Vagina (tissue), 2 donors: ENCODE measurements at regions not wholly inside any gene's neighbourhood (a gene's known extent, or its start where the extent isn't known, plus 50 kb on each side); places are given as distances from the start of the nearest gene placed in this dataset.
"Not testable (repeated sequence)": the region's sequence is repeated elsewhere in the genome, so short reads cannot be mapped to it uniquely, and the experiment has no call there.

Experiments
- DNase-seq, 2 donors: peaks; one replicate each; pipeline ENCODE4 v3.0.0-alpha.2; 2017; ENCODE audit errors: extremely low spot score in 2 of 2
- H3K27ac ChIP-seq: fragments of 200-600 bp; sonication (generic); one replicate; pipeline ENCODE4 v1.5.1; 2019
- H3K27me3 ChIP-seq: fragments of 200-600 bp; sonication (generic); one replicate; pipeline ENCODE4 v1.5.1; 2019
- H3K36me3 ChIP-seq, 2 donors: fragments of 200-600 bp; sonication (generic); one replicate each; pipeline ENCODE4 v1.5.1; 2017 to 2019
- H3K4me1 ChIP-seq: fragments of 200-600 bp; sonication (generic); one replicate; pipeline ENCODE4 v1.5.1; 2019
- H3K4me3 ChIP-seq, 2 donors: fragments of 200-600 bp; sonication (generic); 1 replicate in 1 of 2; 2 replicates in 1 of 2; pipeline ENCODE4 v1.5.1; 2016 to 2019
- H3K9me3 ChIP-seq: fragments of 200-600 bp; sonication (generic); one replicate; pipeline ENCODE4 v1.5.1; 2019
- POLR2A ChIP-seq, 2 donors: fragments of 450-650 bp; IDR thresholded peaks; one replicate each; pipeline ENCODE4 v1.6.1; 2017; ENCODE audit warnings: antibody characterized with exemption in 2 of 2, mild to moderate bottlenecking in 2 of 2, moderate library complexity in 2 of 2
- POLR2AphosphoS5 ChIP-seq, 2 donors: sonication (generic); formaldehyde crosslinking; IDR thresholded peaks; one replicate each; pipeline ENCODE4 v1.9.0; 2017; ENCODE audit warnings: antibody characterized with exemption in 2 of 2, mild to moderate bottlenecking in 2 of 2, low read depth in 1 of 2; ENCODE audit not compliant: insufficient read depth in 1 of 2
- intact Hi-C: fragments of 100-400 bp; cut with DNase I; formaldehyde crosslinking; loops from one replicate; pipeline ENCODE4 v1.15.1; 2023
- TF ChIP-seq, protein P1 (sequence below), 3 experiments: fragments of 450-650 bp in 2 of 3; fragments of 200-600 bp in 1 of 3; sonication (generic) in 1 of 3; IDR thresholded peaks; one replicate each; pipeline ENCODE4 v1.5.1; 2017 to 2019; ENCODE audit warnings: antibody characterized with exemption in 3 of 3, mild to moderate bottlenecking in 2 of 3, moderate library complexity in 2 of 3

DNA sequence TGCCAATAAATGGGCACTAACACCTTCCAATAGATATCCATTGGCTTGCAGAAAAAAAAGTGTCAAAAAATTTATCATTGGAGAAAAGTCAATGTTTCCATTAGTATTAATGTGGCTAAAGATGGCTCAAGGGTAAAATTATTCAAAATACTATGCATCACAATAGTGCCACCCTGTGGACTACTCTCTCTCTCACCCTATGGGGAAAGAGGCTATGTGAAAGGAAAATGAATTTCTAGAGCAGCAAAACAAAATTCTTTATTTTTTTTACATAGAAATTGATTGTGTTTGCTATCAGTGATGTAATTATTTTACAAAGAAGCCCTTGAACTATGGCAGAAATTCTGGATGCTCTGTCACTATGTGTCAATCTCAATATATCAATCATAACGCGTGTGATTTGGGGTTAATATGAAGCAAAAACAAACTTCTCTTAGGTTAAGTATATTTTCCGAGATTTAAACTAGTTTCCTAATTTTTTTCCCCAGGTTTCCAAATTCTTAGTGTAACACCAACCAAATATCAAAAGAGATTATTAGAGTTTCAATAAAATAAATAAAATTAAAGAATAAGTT lies 193.9 kb downstream of the USP22 start:
- peaks cover 17% of the 10 kb centered on the region for H3K4me1 ChIP-seq
- H3K27me3 ChIP-seq, H3K36me3 ChIP-seq, DNase-seq, intact Hi-C loops, H3K27ac ChIP-seq, H3K9me3 ChIP-seq, H3K4me3 ChIP-seq: not testable (repeated sequence)

DNA sequence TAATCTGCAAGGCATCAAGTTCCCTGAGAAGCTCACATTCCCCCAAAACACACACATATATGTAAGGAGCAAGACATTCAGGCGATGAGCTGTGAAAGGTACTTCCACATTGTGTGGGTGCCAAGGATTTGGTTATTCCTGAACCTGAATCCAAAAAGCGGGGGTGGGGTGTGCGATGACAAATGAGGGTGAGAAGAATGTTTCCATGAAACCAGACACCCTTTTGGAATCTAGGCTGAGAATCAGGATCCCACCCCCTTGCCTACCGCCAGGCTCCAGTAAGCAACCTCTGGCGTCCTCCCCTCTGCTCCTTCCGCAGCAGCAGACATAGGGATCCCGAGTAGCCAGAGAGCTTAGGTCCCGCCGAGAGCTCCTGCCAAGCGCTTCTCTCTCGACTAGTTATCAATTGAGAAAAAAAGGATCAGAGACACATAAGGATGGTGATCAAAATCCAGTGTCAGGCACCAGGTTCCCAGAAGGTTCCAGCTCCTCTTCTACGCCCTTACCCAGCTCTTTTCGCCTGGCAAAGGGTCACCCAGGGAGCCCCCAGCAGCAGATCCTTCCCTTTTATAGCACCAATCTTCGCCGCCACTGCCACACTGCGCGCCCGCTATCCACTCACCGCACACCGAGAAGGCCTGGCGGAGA lies 191.1 kb downstream of the USP22 start:
- Histone ChIP-seq H3K4me1 (peaks cover 17% of the 10 kb centered on the region), H3K4me3 (peak overlapping the region; percentile 22 to 24)
- DNase-seq, result not testable (repeated sequence)

DNA sequence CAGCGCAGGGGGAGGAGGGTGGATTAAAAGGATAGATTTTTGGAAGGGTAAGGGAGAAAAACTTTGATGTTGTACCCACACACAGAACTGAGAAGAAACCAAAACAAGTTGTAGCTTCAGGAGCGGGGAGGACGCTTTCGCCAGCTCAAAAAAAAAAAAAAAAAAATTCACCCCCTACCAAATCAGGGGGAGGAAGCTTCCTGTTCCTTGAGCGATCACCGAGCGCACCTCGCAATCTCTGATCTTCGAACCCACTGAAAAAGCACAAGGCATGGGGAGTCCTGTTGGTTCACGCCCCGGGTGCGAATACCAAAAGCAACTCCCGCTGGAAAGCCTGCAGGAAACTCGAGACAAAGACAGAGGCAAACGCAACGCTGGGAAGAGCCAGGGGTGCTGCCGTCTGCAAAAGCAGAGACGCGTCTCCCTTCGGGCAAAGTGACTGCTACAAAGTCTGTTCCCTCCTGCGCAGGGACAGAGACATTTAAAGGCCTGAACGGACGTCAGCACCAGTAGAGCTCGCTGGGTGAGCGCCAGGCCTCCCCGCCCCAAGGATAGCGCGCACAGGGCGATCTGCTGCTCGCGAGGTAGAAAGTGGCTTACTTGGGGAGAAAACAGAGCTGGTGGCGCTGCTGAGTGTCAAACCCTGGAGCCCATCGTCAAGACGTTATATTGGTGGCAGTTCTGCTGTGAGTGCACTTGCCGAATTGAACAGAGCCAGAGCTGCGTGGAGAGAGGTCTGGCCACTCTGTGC lies 190.4 kb downstream of the USP22 start:
- Histone ChIP-seq H3K4me3 (peak overlapping the region; percentile 22 to 24), H3K4me1 (peaks cover 17% of the 10 kb centered on the region), H3K9me3 (no peaks in the 10 kb centered on the region), H3K27ac (no peak overlapping the region), H3K27me3 (no peaks in the 10 kb centered on the region), H3K36me3 (no peaks in the 10 kb centered on the region)
- TF ChIP-seq, protein P1, sequence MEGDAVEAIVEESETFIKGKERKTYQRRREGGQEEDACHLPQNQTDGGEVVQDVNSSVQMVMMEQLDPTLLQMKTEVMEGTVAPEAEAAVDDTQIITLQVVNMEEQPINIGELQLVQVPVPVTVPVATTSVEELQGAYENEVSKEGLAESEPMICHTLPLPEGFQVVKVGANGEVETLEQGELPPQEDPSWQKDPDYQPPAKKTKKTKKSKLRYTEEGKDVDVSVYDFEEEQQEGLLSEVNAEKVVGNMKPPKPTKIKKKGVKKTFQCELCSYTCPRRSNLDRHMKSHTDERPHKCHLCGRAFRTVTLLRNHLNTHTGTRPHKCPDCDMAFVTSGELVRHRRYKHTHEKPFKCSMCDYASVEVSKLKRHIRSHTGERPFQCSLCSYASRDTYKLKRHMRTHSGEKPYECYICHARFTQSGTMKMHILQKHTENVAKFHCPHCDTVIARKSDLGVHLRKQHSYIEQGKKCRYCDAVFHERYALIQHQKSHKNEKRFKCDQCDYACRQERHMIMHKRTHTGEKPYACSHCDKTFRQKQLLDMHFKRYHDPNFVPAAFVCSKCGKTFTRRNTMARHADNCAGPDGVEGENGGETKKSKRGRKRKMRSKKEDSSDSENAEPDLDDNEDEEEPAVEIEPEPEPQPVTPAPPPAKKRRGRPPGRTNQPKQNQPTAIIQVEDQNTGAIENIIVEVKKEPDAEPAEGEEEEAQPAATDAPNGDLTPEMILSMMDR (IDR thresholded peaks at IDR 0.05), result no peak
- TF ChIP-seq POLR2AphosphoS5 (IDR thresholded peaks at IDR 0.05; ENCODE audit: insufficient read depth in 1 of 2, low read depth in 1 of 2) (no peak), POLR2A (IDR thresholded peaks at IDR 0.05) (no peak)
- DNase-seq, result no peak
- intact Hi-C loops, result no loop called here

More for the DNA sequence above, 191.1 kb downstream of the USP22 start:
- H3K27ac ChIP-seq, H3K27me3 ChIP-seq, intact Hi-C loops, H3K36me3 ChIP-seq, H3K9me3 ChIP-seq: not testable (repeated sequence)

DNA sequence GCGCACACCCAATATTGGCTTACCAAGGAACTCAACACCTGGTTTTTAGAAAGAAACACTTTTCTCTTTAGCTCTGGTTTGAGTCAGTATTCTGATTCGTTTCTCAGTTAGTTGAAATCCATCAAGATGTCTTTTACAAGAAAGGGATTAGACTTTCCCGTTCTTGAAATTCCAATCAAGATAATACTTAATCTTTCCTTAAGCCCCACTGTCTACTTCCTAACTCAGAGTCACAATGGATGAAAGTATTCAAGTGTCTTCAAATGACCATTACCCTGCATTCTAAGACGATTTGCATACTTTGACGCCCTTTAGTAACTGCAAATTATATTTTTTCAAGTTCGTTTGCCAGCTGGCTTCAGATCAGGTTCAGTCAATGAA lies 189.8 kb downstream of the USP22 start:
- H3K4me1 ChIP-seq, result peaks cover 17% of the 10 kb centered on the region
- H3K4me3 ChIP-seq, result peak overlapping the region in 1 of 2 donors; percentile 22
- H3K9me3 ChIP-seq, result no peaks in the 10 kb centered on the region
- no peaks in the 10 kb centered on the region for H3K36me3 ChIP-seq
- TF ChIP-seq, protein P1 (IDR thresholded peaks at IDR 0.05), result no peak
- TF ChIP-seq POLR2AphosphoS5 (IDR thresholded peaks at IDR 0.05; ENCODE audit: insufficient read depth in 1 of 2, low read depth in 1 of 2) (no peak), POLR2A (IDR thresholded peaks at IDR 0.05) (no peak)
- DNase-seq, result no peak
- intact Hi-C loops, result no loop called here
- no peaks in the 10 kb centered on the region for H3K27me3 ChIP-seq
- H3K27ac ChIP-seq, result no peak overlapping the region

DNA sequence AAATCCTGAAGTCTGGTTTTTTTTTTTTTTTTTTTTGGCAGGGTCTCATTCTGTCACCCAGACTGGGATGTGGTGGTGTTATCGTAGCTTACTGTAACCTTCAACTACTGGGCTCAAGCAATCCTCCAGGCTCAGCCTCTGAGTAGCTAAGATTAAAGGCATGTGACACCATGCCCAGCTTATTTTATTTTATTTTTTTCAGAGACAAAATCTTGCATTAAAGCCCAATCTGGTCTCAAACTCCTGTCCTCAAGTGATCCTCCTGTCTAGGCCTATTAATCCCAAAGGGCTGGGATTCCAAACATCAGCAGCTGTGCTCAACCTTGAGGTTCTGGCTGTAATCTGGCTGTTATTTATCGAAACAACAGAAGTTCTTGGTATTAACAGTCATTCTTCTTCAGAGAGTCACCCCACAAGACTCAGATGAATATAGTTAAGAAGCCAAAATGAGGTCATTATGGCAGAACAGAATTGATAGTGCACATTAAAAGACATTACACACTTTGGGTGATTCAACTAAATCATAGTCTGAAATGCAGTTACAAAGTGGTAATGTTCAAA lies 186.8 kb downstream of the USP22 start:
- H3K27me3 ChIP-seq, intact Hi-C loops, DNase-seq, H3K36me3 ChIP-seq, H3K4me3 ChIP-seq, H3K27ac ChIP-seq, H3K9me3 ChIP-seq: not testable (repeated sequence)
- peaks cover 17% of the 10 kb centered on the region for H3K4me1 ChIP-seq

DNA sequence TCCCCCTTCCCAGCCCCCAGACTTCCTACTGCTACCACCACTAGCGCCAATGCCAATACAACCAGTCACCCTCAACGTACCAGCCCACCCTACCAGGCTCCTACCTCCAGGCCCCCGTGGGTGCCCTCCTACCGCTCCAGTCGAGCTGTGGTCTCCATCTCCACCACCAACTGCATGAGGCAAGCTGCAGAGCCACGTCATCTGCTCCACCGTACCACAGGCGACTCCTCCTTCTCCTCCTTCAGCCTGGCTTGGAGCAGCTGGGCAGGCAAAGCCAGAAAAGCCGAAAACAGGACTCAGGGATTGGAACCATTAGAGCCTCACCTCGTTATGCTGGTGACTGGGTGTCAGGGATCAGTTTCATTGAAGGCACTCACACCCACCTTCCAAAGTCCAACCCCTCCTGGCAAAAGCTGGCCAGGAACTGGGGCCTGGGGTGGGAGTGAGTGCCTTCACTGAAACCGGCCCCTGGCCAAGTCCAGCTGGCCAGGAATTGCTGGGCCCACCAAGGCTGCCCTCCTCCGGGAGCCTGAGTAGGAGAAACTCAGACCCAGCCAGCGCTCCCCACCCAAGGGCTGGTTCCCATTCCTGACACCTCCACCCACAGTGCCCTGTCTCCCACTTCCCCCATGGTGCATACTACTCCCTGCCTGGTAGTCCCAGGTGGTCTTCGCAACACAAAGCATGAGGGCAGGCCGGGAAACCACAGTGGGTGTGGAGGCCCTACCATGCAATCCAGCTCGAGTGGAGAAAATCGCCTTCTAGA lies 176.2 kb downstream of the USP22 start:
- not testable (repeated sequence) for H3K27me3 ChIP-seq, H3K4me3 ChIP-seq, H3K36me3 ChIP-seq, H3K4me1 ChIP-seq, H3K27ac ChIP-seq, DNase-seq, H3K9me3 ChIP-seq
- intact Hi-C loops, result loop anchor here (5.0 kb wide), 1 partner anchor 231 kb away; no protein-coding TSS in a partner anchor

DNA sequence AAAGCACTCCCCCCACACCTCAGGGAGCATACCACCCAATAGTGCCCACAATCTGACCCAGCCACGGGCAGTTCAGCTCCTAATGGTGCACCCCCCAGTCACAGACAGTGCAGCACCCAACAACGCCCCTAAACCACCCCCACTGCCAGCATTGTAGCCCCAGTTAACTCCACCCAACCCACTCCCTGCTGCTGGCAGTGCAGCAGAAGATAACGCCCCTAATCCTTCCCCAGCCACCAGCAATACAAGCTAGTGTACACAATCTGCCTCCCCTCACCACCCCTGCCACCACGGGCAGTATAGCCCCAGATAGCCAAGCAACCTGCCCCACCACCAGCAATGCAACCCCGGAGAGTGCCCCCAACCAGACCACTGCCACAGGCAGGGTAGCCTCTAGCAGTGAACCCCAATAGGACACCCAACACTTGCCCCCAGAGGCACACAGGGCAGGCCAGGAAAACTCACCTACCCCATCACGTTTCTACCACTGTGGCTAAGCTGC lies 175.3 kb downstream of the USP22 start:
- not testable (repeated sequence) for H3K9me3 ChIP-seq, H3K4me1 ChIP-seq, H3K27ac ChIP-seq, H3K27me3 ChIP-seq, H3K36me3 ChIP-seq, DNase-seq, H3K4me3 ChIP-seq
- intact Hi-C loops, result loop anchor here (5.0 kb wide), 1 partner anchor 230 kb away; no protein-coding TSS in a partner anchor

DNA sequence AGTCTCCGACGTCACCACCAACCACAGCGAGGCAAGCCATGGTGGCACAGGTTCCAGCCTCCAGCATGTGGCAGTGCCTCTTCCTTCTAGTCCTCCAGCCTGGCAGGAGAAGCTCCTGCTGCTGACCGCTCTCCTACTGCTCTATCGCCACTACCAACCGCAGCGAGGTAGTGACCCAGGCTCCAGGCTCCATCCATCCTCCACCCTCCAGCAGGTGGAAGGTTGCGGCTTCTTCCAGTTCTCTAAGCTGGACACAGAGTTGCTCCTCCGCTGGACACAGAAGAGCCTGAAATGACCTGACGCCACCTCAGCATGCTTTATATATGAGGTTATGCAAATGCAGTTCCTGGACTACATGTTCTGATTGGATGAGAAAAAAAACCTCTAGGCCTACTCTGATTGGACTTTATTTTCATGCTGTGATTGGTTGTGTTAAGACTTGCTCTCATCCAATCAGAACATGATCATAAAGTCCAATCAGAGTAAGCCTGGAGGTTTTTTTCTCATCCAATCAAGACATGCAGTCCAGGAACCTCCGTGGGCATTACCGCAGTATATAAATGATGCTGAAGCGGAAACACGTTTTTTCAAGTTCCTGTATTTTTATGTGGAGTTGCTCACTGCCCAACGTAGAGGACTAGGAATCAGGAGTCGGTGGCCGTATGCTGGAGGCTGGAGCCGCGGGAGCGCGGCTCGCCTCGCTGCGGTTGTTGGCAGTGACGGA lies 174.7 kb downstream of the USP22 start:
- not testable (repeated sequence) for H3K4me3 ChIP-seq, H3K27ac ChIP-seq, H3K4me1 ChIP-seq, H3K27me3 ChIP-seq, DNase-seq, H3K36me3 ChIP-seq, H3K9me3 ChIP-seq
- intact Hi-C loops, result loop anchor here (5.0 kb wide), 1 partner anchor 229 kb away; no protein-coding TSS in a partner anchor

DNA sequence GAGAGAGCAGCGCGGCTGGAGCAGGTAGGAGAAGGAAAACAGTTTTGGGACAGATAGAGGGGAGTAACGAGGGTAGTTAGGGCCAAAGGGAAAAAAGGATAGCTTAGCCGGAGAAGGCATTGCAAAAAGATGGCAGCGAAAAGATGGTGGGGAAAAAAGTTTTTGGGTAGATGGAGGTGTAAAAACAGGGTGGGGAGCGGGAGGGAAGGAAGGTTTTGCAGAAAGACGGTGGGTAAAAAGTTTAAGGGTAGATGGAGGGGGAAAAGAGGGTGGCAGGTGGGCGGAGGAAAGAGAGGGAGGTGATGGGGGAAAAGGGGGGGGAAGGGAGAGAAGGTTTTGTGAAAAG lies 174.2 kb downstream of the USP22 start:
- H3K9me3 ChIP-seq, H3K27me3 ChIP-seq, DNase-seq, H3K27ac ChIP-seq, H3K4me1 ChIP-seq, H3K36me3 ChIP-seq, H3K4me3 ChIP-seq: not testable (repeated sequence)
- intact Hi-C loops, result loop anchor here (5.0 kb wide), 1 partner anchor 229 kb away; no protein-coding TSS in a partner anchor
